DMS114 treated with DMSO at 0.1 percent for 48 hours (cell line): ENCODE measurements at regions not wholly inside any gene's neighbourhood (a gene's known extent, or its start where the extent isn't known, plus 50 kb on each side); places are given as distances from the start of the nearest gene placed in this dataset.

Source experiments
- DNase-seq: peaks from one replicate; lab custom pipeline; 2025; ENCODE audit not compliant: unreplicated experiment; lab: John Stamatoyannopoulos, UW

- no peak for DNase-seq
Measured at GRCh38 chr20:7691647-7692269, 248.5 kb downstream of the HAO1 start.

- DNase-seq: no peak
Measured at GRCh38 chr20:7692478-7692877, 247.8 kb downstream of the HAO1 start.

DNA sequence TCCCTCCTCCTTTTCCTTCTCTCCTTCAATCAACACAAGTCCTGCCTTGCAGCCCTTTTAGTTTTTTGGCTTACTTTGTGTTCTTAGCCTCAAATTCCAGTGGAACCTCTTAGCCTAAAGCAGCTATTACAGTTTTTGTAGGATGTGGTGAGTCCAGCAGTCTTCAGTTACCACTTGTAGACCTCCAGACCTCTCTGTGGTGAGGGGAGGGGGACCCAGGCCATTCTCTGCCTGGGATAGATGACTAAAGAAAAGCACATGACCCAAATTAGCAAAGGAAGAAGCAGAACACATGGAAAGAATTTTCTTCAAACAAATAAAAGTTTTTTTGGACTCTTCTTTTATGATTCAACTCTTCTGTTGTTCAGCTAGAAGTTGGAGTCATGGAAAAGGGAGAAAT, 246.5 kb downstream of the HAO1 start:
- no peak for DNase-seq

DNA sequence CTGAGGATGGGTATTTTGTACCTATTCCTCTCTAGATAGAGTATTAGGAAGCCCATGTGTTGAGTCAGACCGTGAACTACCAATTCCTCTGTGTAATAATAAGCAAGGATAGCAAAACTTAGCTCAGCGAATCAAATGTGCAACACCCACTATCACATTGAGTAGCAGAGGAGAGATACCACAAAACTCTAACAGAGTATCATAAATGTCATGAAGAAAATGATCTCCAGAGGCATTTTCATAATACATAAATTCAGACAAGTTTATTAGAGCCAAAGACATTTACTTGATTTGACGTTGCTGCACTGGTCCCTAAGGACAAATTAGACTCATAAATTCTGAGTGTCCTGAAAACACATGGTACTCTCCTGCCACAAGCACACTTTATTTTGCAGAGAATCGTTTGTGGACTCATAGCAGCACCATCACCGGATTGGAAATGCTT, 245.2 kb downstream of the HAO1 start:
- no peak for DNase-seq

- DNase-seq: no peak
Measured at GRCh38 chr20:7695635-7696034, 244.6 kb downstream of the HAO1 start.

- DNase-seq: no peak
Measured at GRCh38 chr20:7696311-7696710, 243.9 kb downstream of the HAO1 start.

DNA sequence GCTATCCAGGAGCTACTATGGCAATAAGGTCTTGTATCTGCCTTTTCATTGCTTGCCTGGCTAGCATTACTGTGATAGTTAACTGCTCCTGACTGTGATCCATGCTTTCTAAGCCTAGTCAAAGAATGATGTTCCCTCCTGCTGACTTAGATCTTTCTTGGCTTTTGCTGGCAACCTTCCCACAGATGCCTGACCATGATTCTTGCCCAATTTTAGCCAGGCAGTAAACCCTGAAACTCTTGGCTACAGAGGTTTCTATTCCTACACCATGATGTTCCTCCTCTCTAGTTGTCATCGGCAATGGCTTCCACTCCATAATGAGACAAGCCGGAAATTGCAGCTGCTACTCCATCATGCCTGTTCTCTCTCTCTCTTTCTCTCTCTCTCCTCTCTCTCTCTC, 238.1 kb downstream of the HAO1 start:
- no peak for DNase-seq

- DNase-seq: no peak
Measured at GRCh38 chr20:7703551-7703961, 236.7 kb downstream of the HAO1 start.

DNA sequence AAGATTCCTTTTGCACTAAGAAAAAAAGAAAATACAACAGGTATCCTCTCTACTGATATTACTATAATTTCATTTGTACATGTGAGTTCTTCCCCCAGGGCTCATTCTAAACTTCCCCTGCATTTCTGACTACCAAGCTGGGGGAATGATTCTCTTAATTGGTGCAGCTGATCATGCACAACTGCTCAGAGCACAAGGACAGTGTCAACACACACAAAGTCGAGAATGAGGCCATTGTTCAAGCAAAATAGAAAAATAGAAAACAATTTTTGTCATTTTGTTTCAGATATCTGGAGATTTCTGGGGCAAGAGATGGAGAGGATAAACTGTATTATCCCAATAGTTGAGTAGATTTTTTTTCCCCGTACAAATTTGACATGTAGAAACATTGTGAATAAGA, 236.3 kb downstream of the HAO1 start:
- no peak for DNase-seq

DNA sequence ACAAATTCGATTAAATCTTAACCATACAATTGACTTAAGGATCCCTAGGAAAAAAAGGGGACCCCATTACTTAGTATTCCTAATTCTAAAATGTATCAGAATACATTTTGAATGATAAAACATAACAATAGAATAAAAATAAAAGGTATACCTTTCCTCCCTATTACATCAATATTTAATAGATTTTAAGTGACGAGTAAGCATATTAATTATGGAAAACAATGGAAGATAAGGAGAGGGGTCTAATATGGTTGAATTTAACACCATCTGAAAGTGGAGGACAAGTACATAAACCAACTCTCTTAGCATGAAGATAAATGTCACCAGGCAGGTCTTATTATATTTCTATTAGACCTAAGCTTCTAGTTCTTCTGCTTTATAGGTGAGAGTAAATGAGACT, 232.1 kb downstream of the HAO1 start:
- no peak for DNase-seq

- no peak for DNase-seq
Measured at GRCh38 chr20:7708782-7709181, 231.5 kb downstream of the HAO1 start.

DNA sequence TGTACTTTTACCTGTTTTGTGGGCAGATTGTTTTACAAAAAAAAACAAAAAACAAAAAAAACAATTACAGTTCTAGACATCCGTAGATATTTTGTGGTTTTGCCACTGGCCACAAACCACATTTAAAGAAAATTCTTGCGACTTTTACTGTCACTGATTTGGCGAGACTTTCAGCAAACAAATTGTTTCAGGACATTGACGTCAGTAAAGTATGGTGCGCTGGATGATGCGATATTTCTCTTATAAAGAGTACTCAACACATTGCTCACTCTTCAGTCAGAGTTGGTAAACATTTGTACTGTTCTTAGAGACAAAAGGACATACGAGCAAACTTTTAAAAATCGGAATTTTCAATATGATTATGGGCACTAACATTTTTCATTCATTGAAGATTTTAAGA, 229.8 kb downstream of the HAO1 start:
- no peak for DNase-seq

GRCh38 chr20:7712661-7713060, 227.6 kb downstream of the HAO1 start:
- DNase-seq: no peak

- DNase-seq: no peak
Measured at GRCh38 chr20:7714549-7714948, 225.7 kb downstream of the HAO1 start.

DNA sequence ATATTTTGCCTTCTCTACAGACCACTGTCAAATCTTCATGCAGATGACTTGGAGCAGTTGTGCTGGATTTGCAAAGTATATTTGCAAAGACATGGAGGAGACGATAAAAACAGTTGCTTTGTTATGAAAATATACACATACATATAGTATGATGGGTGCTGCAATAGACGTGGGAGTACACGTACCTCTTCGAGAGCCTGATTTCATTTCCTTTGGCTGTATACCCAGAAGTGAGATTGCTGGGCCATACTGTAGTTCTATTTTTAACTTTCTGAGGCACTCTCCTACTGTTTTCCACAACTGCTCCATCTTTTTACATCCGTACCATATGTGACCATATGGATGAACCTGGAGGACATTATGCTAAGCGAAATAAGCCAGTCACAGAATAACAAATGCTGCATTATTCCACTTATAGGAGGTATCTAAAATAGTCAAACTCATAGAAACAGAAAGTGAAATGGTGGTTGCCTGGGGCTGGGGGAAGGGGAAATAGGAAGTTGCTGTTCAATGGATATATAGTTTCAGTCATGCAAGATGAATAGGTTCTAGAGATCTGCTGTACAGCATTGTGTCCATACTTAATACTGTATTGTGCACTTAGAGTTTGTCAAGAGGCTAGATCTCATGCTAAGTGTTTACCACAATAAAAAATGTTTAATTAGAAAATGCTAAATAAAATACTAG, 223.8 kb downstream of the HAO1 start:
- no peak for DNase-seq

- DNase-seq: no peak
Measured at GRCh38 chr20:7722564-7722963, 217.7 kb downstream of the HAO1 start.

- no peak for DNase-seq
Measured at GRCh38 chr20:7723284-7723683, 217.0 kb downstream of the HAO1 start.

GRCh38 chr20:7728338-7728737, 211.9 kb downstream of the HAO1 start:
- no peak for DNase-seq

DNA sequence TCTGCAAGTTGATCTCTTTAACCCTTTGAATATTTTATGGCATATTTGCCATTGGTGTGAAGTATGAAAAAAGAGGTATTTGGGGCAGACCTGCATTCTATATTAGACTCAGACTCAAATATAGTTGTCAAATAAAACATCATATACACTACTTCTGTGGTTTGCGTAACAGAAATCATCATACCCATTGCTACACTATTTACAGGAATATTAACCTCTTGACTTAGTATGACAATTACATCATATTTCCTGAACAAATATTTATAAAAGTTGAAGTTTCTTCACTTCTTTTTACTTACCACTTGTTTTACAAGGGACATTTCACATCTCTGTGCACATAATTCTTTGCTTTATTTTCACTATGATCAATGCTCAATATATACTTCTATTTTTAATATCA, 206.0 kb downstream of the HAO1 start:
- no peak for DNase-seq

DNA sequence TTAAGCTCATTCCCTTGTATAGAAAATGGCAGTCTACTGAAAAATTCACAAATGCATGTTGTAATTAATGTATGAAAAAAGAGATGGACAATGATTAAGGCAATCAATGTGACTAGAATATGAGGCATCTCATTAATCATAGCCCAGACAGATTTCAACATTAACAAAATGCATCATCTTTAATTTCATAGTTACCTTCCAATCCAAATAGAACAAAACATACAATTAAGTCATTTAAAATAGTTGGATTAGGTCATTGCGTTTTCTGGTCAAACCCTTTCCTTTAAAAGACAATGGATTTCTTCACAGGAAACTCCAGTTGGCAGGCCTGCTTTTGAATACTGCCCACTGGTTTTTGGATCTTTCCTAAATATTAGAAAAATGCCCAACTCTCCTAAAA, 203.9 kb downstream of the HAO1 start:
- no peak for DNase-seq

GRCh38 chr20:7741866-7742265, 198.4 kb downstream of the HAO1 start:
- no peak for DNase-seq

- DNase-seq: no peak
Measured at GRCh38 chr20:7742479-7742878, 197.8 kb downstream of the HAO1 start.

DNA sequence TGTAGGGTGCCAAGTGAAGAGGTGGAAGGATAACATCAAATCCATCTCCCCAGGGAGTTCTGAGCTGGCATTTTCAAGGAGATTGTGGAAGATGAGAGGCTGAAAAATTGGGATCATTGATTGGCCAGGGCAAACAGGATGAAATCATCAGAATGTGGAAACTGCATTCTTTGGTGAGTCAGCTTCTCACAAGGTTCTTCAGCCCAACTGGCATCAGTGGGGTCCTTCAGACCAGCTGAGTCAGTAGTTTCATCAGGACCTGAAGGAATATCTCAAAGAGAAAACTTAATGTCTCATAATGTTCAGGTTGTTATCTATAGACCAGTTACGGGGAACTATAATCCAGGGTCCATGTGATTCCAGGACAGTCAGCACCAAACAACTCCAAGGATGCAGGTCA, 195.8 kb downstream of the HAO1 start:
- DNase-seq: no peak
